ENCODE measurements at regions not wholly inside any gene's neighbourhood (a gene's known extent, or its start where the extent isn't known, plus 50 kb on each side); places are given as distances from the start of the nearest gene placed in this dataset.
"Not testable (repeated sequence)": the region's sequence is repeated elsewhere in the genome, so short reads cannot be mapped to it uniquely, and the experiment has no call there.

GRCh38 chr10:30534465-30535144 is 94.9 kb downstream of the LYZL2 start:
- TF ChIP-seq, protein P1, sequence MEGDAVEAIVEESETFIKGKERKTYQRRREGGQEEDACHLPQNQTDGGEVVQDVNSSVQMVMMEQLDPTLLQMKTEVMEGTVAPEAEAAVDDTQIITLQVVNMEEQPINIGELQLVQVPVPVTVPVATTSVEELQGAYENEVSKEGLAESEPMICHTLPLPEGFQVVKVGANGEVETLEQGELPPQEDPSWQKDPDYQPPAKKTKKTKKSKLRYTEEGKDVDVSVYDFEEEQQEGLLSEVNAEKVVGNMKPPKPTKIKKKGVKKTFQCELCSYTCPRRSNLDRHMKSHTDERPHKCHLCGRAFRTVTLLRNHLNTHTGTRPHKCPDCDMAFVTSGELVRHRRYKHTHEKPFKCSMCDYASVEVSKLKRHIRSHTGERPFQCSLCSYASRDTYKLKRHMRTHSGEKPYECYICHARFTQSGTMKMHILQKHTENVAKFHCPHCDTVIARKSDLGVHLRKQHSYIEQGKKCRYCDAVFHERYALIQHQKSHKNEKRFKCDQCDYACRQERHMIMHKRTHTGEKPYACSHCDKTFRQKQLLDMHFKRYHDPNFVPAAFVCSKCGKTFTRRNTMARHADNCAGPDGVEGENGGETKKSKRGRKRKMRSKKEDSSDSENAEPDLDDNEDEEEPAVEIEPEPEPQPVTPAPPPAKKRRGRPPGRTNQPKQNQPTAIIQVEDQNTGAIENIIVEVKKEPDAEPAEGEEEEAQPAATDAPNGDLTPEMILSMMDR (IDR thresholded peaks at IDR 0.05; ENCODE audit: borderline replicate concordance, control extremely low read depth, extremely low read depth, insufficient read depth, missing control alignments): peak; percentile 79
- peak; percentile 66 for DNase-seq (ENCODE audit: low spot score)
- in situ Hi-C loops (cut with MboI; ENCODE audit: low sequenced_read_pairs, unreplicated experiment): loop anchor here (5.0 kb wide), 1 partner anchor 122 kb away; no protein-coding TSS in a partner anchor

GRCh38 chr10:30531751-30532530 is 97.6 kb downstream of the LYZL2 start:
- DNase-seq (ENCODE audit: low spot score): no peak
- TF ChIP-seq, protein P1 (IDR thresholded peaks at IDR 0.05; ENCODE audit: borderline replicate concordance, control extremely low read depth, extremely low read depth, insufficient read depth, missing control alignments): no peak
- in situ Hi-C loops (cut with MboI; ENCODE audit: low sequenced_read_pairs, unreplicated experiment): loop anchor here (5.0 kb wide), 1 partner anchor 120 kb away; no protein-coding TSS in a partner anchor

GRCh38 chr10:30529373-30529998 is 95.5 kb downstream of the MAP3K8 start:
- peak; percentile 66 for DNase-seq (ENCODE audit: low spot score)
- in situ Hi-C loops (cut with MboI; ENCODE audit: low sequenced_read_pairs, unreplicated experiment): no loop called here
- TF ChIP-seq, protein P1 (IDR thresholded peaks at IDR 0.05; ENCODE audit: borderline replicate concordance, control extremely low read depth, extremely low read depth, insufficient read depth, missing control alignments): no peak

GRCh38 chr10:30528429-30528786 is 94.4 kb downstream of the MAP3K8 start:
- in situ Hi-C loops (cut with MboI; ENCODE audit: low sequenced_read_pairs, unreplicated experiment): no loop called here
- DNase-seq (ENCODE audit: low spot score): no peak

GRCh38 chr10:30527623-30528428 is 93.8 kb downstream of the MAP3K8 start:
- DNase-seq (ENCODE audit: low spot score): no peak
- in situ Hi-C loops (cut with MboI; ENCODE audit: low sequenced_read_pairs, unreplicated experiment): no loop called here
- TF ChIP-seq, protein P1 (IDR thresholded peaks at IDR 0.05; ENCODE audit: borderline replicate concordance, control extremely low read depth, extremely low read depth, insufficient read depth, missing control alignments): no peak

More at GRCh38 chr10:30528429-30528786, 94.4 kb downstream of the MAP3K8 start:
- TF ChIP-seq, protein P1 (IDR thresholded peaks at IDR 0.05; ENCODE audit: borderline replicate concordance, control extremely low read depth, extremely low read depth, insufficient read depth, missing control alignments): no peak

GRCh38 chr10:30522661-30523078 is 88.7 kb downstream of the MAP3K8 start:
- in situ Hi-C loops (cut with MboI; ENCODE audit: low sequenced_read_pairs, unreplicated experiment); DNase-seq (ENCODE audit: low spot score): not testable (repeated sequence)

All from GM13976 (cell line).